Large intestine (tissue), 3 donors: ENCODE measurements at regions not wholly inside any gene's neighbourhood (a gene's known extent, or its start where the extent isn't known, plus 50 kb on each side); places are given as distances from the start of the nearest gene placed in this dataset.
"Not testable (repeated sequence)": the region's sequence is repeated elsewhere in the genome, so short reads cannot be mapped to it uniquely, and the experiment has no call there.

ENCODE experiments used
- DNase-seq, 2 donors: peaks; one replicate each; pipeline versions ENCODE4 v3.0.0 to v3.0.0-alpha.2; 2013
- H3K27ac ChIP-seq: one replicate; pipeline ENCODE4 v1.5.1; 2013; ENCODE audit warnings: low read length
- H3K27me3 ChIP-seq: 2 replicates; pipeline ENCODE4 v1.6.1; 2013; ENCODE audit warnings: low read length; ENCODE audit not compliant: control insufficient read depth, insufficient read depth
- H3K36me3 ChIP-seq: 2 replicates; pipeline ENCODE4 v1.6.1; 2013; ENCODE audit warnings: low read length; ENCODE audit not compliant: control insufficient read depth, insufficient read depth
- H3K4me1 ChIP-seq: one replicate; pipeline ENCODE4 v1.6.1; 2013; ENCODE audit warnings: low read length; ENCODE audit not compliant: control insufficient read depth, insufficient read depth
- H3K4me3 ChIP-seq: one replicate; pipeline ENCODE4 v1.5.1; 2013; ENCODE audit warnings: low read length
- H3K9me3 ChIP-seq: one replicate; pipeline ENCODE4 v1.6.1; 2013; ENCODE audit warnings: mild to moderate bottlenecking, low read depth, low read length, moderate library complexity; ENCODE audit not compliant: control insufficient read depth
- WGBS: methylation state at CpG from one replicate; pipeline ENCODE4 v1.1.5; 2013; ENCODE audit warnings: low lambda C conversion rate; ENCODE audit not compliant: insufficient coverage; 5-methylcytosine and 5-hydroxymethylcytosine counted together

DNA sequence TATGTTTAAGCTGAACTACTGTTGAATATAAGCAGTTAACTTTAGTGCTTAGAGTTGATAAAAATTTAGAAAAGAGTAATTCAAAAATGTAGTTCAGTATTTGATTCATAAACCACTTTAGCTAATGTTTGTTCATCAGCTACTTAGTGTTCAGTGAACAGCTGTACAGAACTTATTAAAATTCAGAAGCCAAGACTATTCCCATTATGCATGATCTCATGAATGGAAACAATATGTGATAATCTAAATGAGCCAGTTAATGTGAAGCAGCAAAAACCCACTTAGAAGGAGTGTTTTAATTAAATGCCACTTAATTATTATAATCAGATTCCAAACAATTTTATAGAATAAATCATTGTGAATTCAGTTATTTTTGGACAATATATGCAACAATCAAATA lies 92.9 kb upstream of the NEGR1 start:
- no peak for DNase-seq

GRCh38 chr1:72371259-72372035 lies 89.1 kb upstream of the NEGR1 start:
- Histone ChIP-seq H3K4me1 (no peaks in the 10 kb centered on the region), H3K27me3 (no peaks in the 10 kb centered on the region), H3K9me3 (no peaks in the 10 kb centered on the region), H3K4me3 (no peak overlapping the region), H3K36me3 (no peaks in the 10 kb centered on the region), H3K27ac (no peak overlapping the region)
- no peak for DNase-seq
- 20% methylated on average over 1 of the region's 3 CpGs for WGBS

More for the DNA sequence above, 92.9 kb upstream of the NEGR1 start:
- Histone ChIP-seq H3K36me3 (no peaks in the 10 kb centered on the region), H3K27ac (no peak overlapping the region), H3K9me3 (no peaks in the 10 kb centered on the region), H3K4me3 (no peak overlapping the region), H3K27me3 (no peaks in the 10 kb centered on the region), H3K4me1 (no peaks in the 10 kb centered on the region)

DNA sequence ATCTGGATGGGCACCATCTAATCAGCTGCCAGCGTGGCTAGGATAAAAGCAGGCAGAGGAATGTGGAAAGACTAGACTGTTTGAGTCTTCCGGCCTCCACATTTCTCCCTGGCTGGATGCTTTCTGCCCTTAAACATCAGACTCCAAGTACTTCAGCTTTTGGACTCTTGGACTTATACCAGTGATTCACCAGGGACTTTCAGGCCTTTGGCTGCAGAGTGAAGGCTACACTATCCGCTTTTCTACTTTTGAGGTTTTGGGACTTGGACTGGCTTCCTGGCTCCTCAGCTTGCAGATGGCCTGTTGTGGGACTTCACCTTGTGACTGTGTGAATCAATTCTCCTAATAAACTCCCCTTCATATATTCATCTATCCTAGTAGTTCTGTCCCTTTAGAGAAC lies 88.5 kb upstream of the NEGR1 start:
- DNase-seq, H3K27ac ChIP-seq, H3K27me3 ChIP-seq, H3K4me1 ChIP-seq, H3K36me3 ChIP-seq, H3K4me3 ChIP-seq, H3K9me3 ChIP-seq: not testable (repeated sequence)
- no CpG with 5 or more reads among the region's 3 CpGs for whole genome bisulfite sequencing

- WGBS, result no CpG with 5 or more reads among the region's 1 CpG
- Histone ChIP-seq H3K36me3 (no peaks in the 10 kb centered on the region), H3K27ac (no peak overlapping the region), H3K9me3 (no peaks in the 10 kb centered on the region), H3K4me3 (no peak overlapping the region), H3K27me3 (no peaks in the 10 kb centered on the region), H3K4me1 (no peaks in the 10 kb centered on the region)
- no peak for DNase-seq
Observed at GRCh38 chr1:72369069-72369757, 86.9 kb upstream of the NEGR1 start.

DNA sequence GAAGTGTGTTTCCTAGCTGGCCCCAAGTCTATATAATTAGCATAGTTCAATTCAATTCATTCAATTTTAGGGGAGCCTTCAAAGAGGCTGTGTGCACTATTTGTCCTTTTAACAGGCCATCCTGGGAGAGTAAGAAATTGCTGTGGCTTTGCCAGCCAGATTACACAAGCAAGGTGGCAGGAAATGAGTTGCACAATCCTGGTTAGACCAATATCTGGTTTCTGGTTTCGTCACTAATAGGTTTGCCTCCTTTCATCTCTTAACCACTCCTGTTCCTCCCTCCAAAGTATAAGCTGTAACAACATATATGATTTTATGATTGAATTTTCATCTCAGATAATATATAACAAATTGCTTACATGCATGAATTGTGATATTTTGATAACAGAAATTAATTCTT lies 84.1 kb upstream of the NEGR1 start:
- 60% methylated on average over 1 of the region's 1 CpG for WGBS
- H3K27me3 ChIP-seq, result no peaks in the 10 kb centered on the region
- H3K36me3 ChIP-seq, result no peaks in the 10 kb centered on the region
- H3K4me3 ChIP-seq, result no peak overlapping the region
- H3K4me1 ChIP-seq, result no peaks in the 10 kb centered on the region
- H3K27ac ChIP-seq, result no peak overlapping the region
- no peak for DNase-seq
- no peaks in the 10 kb centered on the region for H3K9me3 ChIP-seq

DNA sequence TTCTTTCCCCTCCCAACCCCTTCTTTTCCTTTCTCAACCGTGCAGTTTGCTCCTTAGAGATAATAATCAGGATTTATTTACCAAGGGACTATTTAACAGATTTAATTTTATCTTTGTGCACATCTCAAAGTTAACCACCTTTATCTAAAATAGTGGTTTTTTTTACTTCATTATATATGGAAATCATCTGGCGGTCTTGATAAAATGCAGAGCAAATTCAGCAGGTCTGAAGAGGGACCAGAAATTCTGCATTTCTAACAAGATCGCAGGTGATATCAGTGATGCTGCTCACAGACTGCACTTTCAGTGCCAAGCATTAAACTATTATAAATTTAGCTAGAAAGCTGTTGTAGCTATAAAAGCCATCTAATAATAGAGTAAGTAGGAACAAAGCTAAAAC lies 83.4 kb upstream of the NEGR1 start:
- 25% methylated on average over 1 of the region's 3 CpGs for WGBS
- H3K9me3 ChIP-seq, result no peaks in the 10 kb centered on the region
- no peaks in the 10 kb centered on the region for H3K4me1 ChIP-seq
- H3K27ac ChIP-seq, result no peak overlapping the region
- DNase-seq, result no peak
- no peak overlapping the region for H3K4me3 ChIP-seq
- no peaks in the 10 kb centered on the region for H3K36me3 ChIP-seq
- no peaks in the 10 kb centered on the region for H3K27me3 ChIP-seq

DNA sequence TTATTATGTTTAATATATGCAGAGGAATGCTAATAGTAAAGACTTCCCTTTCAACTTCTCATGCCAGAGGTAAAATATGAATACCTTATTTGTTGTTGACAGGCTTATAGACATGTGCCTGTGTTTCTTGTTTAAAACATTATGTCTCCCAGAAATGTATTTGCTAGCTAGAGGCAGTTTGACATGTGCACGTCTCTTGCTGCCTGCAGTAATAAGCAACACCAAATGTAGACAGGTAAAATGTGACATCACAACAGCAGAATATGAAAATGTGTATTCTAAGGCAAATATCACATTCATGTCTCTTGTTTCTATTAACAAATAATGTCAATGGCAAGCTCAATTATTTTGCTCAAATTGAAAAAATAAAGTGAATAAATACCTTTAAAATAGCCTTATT lies 80.2 kb upstream of the NEGR1 start:
- WGBS, result no CpG with 5 or more reads among the region's 1 CpG

GRCh38 chr1:72357411-72357810 lies 75.1 kb upstream of the NEGR1 start:
- Histone ChIP-seq H3K4me3 (no peak overlapping the region), H3K9me3 (no peaks in the 10 kb centered on the region), H3K27me3 (no peaks in the 10 kb centered on the region), H3K36me3 (no peaks in the 10 kb centered on the region), H3K4me1 (no peaks in the 10 kb centered on the region), H3K27ac (no peak overlapping the region)
- 100% methylated on average over 1 of the region's 1 CpG for WGBS
- DNase-seq, result no peak

More for the DNA sequence above, 80.2 kb upstream of the NEGR1 start:
- no peak for DNase-seq
- Histone ChIP-seq H3K27me3 (no peaks in the 10 kb centered on the region), H3K36me3 (no peaks in the 10 kb centered on the region), H3K9me3 (no peaks in the 10 kb centered on the region), H3K27ac (no peak overlapping the region), H3K4me3 (no peak overlapping the region), H3K4me1 (no peaks in the 10 kb centered on the region)

DNA sequence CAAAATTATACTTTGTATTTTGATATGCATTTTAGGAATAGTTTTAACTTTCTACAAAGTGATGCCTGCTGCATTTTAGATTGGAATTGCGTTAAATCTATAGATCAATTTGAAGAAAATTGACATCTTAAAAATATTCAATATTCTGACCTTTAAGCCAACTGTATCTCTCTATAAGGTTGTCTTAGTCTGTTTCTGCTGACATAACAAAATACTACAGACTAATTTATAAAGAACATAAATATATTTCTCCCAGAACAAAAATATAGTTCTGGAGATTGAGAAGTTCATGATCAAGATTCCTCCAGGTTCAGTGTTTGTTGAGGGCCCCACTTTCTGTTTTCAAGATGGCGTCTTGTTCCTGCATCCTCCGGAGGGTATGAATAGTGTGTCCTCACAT lies 73.6 kb upstream of the NEGR1 start:
- no peak overlapping the region for H3K27ac ChIP-seq
- H3K4me3 ChIP-seq, result no peak overlapping the region
- 100% methylated on average over 1 of the region's 3 CpGs for WGBS
- no peaks in the 10 kb centered on the region for H3K9me3 ChIP-seq
- H3K27me3 ChIP-seq, result no peaks in the 10 kb centered on the region
- H3K36me3 ChIP-seq, result no peaks in the 10 kb centered on the region
- DNase-seq, result no peak
- no peaks in the 10 kb centered on the region for H3K4me1 ChIP-seq

DNA sequence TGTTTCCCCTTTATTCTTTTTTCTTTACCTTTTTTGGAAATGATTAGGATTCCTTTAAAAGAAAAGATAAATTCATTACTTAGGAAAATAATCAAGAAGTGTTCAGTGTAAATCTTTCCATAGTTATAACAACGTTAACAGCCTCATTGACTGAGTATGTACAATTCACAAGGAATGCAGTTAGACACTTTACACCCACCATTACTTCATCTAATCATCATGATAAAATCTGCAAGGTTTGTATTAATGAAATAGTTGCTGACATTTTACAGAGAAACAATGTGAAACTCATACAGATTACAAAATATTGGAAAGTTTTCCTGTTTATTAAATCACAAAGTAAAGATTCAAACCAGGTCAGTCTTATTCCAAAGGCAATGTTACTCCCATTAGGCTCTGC lies 59.3 kb upstream of the NEGR1 start:
- Histone ChIP-seq H3K27me3 (no peaks in the 10 kb centered on the region), H3K36me3 (no peaks in the 10 kb centered on the region), H3K27ac (no peak overlapping the region), H3K4me1 (no peaks in the 10 kb centered on the region), H3K9me3 (no peaks in the 10 kb centered on the region), H3K4me3 (no peak overlapping the region)
- WGBS, result no CpG with 5 or more reads among the region's 1 CpG
- no peak for DNase-seq

DNA sequence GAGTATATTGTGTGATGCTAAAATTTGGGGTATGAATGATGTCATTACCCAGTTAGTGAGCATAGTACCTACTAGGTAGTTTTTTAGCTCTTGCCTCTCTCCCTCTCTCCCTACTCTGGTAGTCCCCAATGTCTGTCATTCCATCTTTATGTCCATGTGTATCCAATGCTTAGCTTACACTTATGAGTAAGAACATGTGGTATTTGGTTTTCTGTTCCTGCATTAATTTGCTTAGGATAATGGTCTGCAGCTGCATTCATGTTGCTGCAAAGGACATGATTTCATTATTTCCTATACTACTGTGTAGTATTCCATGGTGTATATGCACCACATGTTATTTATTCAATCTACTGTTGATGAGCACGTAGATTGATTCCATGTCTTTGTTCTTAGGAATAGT lies 54.4 kb upstream of the NEGR1 start:
- Histone ChIP-seq H3K36me3 (no peaks in the 10 kb centered on the region), H3K4me3 (no peak overlapping the region), H3K9me3 (no peaks in the 10 kb centered on the region), H3K4me1 (no peaks in the 10 kb centered on the region), H3K27me3 (no peaks in the 10 kb centered on the region), H3K27ac (no peak overlapping the region)
- DNase-seq, result no peak
- WGBS, result no CpG with 5 or more reads among the region's 1 CpG
